GM12878 (cell line): ENCODE measurements at regions not wholly inside any gene's neighbourhood (a gene's known extent, or its start where the extent isn't known, plus 50 kb on each side); places are given as distances from the start of the nearest gene placed in this dataset.

Experiments used
- EZH2 ChIP-seq: IDR thresholded peaks from 2 replicates; pipeline ENCODE4 v1.6.1; 2012; ENCODE audit warnings: low read depth, mild to moderate bottlenecking, control low read depth, inconsistent platforms, low read length, borderline replicate concordance; ENCODE audit not compliant: control insufficient read depth
- POLR2AphosphoS5 ChIP-seq: IDR thresholded peaks from 2 replicates; pipeline ENCODE4 v1.6.1; 2011; ENCODE audit warnings: mild to moderate bottlenecking, low read length, inconsistent platforms
- TF ChIP-seq, protein P1 (sequence below): fragments of 450-650 bp; IDR thresholded peaks from 2 replicates; pipeline ENCODE4 v1.6.1; 2018; ENCODE audit warnings: mild to moderate bottlenecking, low read depth, moderate library complexity; ENCODE audit not compliant: partially characterized antibody
- TF ChIP-seq, protein P2 (sequence below): fragments of 450-650 bp; IDR thresholded peaks from 2 replicates; pipeline ENCODE4 v1.6.1; 2017; ENCODE audit warnings: mild to moderate bottlenecking, moderate library complexity

DNA sequence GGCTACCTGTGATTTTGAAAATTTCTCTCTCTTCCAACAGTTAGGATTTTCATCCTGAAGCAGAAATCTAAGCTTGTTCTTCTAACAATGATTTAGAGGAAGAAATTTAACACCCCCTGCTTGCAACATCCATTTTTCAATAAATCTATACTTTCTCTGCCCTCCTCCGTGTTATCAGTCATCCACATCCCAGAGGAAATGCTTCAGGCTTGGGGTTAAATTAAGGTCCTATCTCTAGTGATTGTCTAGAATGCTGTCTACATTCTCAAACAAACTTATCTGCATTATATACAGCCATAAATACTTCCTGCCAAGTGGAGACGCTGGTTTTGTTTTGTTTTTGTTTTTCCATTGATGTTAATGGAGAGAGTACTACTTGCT, 371.0 kb downstream of the CSNK1G3 start (continued):
- TF ChIP-seq, protein P1, sequence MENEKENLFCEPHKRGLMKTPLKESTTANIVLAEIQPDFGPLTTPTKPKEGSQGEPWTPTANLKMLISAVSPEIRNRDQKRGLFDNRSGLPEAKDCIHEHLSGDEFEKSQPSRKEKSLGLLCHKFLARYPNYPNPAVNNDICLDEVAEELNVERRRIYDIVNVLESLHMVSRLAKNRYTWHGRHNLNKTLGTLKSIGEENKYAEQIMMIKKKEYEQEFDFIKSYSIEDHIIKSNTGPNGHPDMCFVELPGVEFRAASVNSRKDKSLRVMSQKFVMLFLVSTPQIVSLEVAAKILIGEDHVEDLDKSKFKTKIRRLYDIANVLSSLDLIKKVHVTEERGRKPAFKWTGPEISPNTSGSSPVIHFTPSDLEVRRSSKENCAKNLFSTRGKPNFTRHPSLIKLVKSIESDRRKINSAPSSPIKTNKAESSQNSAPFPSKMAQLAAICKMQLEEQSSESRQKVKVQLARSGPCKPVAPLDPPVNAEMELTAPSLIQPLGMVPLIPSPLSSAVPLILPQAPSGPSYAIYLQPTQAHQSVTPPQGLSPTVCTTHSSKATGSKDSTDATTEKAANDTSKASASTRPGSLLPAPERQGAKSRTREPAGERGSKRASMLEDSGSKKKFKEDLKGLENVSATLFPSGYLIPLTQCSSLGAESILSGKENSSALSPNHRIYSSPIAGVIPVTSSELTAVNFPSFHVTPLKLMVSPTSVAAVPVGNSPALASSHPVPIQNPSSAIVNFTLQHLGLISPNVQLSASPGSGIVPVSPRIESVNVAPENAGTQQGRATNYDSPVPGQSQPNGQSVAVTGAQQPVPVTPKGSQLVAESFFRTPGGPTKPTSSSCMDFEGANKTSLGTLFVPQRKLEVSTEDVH, result no peak
- TF ChIP-seq EZH2 (no peak), POLR2AphosphoS5 (no peak)
- TF ChIP-seq, protein P2, sequence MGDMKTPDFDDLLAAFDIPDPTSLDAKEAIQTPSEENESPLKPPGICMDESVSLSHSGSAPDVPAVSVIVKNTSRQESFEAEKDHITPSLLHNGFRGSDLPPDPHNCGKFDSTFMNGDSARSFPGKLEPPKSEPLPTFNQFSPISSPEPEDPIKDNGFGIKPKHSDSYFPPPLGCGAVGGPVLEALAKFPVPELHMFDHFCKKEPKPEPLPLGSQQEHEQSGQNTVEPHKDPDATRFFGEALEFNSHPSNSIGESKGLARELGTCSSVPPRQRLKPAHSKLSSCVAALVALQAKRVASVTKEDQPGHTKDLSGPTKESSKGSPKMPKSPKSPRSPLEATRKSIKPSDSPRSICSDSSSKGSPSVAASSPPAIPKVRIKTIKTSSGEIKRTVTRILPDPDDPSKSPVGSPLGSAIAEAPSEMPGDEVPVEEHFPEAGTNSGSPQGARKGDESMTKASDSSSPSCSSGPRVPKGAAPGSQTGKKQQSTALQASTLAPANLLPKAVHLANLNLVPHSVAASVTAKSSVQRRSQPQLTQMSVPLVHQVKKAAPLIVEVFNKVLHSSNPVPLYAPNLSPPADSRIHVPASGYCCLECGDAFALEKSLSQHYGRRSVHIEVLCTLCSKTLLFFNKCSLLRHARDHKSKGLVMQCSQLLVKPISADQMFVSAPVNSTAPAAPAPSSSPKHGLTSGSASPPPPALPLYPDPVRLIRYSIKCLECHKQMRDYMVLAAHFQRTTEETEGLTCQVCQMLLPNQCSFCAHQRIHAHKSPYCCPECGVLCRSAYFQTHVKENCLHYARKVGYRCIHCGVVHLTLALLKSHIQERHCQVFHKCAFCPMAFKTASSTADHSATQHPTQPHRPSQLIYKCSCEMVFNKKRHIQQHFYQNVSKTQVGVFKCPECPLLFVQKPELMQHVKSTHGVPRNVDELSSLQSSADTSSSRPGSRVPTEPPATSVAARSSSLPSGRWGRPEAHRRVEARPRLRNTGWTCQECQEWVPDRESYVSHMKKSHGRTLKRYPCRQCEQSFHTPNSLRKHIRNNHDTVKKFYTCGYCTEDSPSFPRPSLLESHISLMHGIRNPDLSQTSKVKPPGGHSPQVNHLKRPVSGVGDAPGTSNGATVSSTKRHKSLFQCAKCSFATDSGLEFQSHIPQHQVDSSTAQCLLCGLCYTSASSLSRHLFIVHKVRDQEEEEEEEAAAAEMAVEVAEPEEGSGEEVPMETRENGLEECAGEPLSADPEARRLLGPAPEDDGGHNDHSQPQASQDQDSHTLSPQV, result no peak
